BE2C (cell line): ENCODE measurements at regions not wholly inside any gene's neighbourhood (a gene's known extent, or its start where the extent isn't known, plus 50 kb on each side); places are given as distances from the start of the nearest gene placed in this dataset.

Experiments
- DNase-seq: peaks from one replicate; pipeline ENCODE4 v3.0.0-alpha.2; 2020
- H3K27me3 ChIP-seq: fragments of 250-450 bp; sonication (Bioruptor Pico); 2 replicates; pipeline ENCODE4 v1.5.1; 2020; ENCODE audit warnings: mild to moderate bottlenecking
- H3K36me3 ChIP-seq: fragments of 250-450 bp; sonication (Bioruptor Pico); 2 replicates; pipeline ENCODE4 v1.5.1; 2020; ENCODE audit warnings: mild to moderate bottlenecking
- H3K4me1 ChIP-seq: fragments of 250-450 bp; sonication (Bioruptor Pico); 2 replicates; pipeline ENCODE4 v1.5.1; 2020
- H3K4me3 ChIP-seq: 2 replicates; pipeline ENCODE4 v1.5.1; 2011; ENCODE audit warnings: low read depth, low read length
- H3K9me3 ChIP-seq: fragments of 250-450 bp; sonication (Bioruptor Pico); 2 replicates; pipeline ENCODE4 v1.5.1; 2020
- CTCF ChIP-seq: IDR thresholded peaks from 2 replicates; pipeline ENCODE4 v1.5.1; 2012; ENCODE audit warnings: mild to moderate bottlenecking, low read depth, low read length

- DNase-seq = no peak
- no peaks in the 10 kb centered on the region for H3K36me3 ChIP-seq
- TF ChIP-seq CTCF = no peak
- H3K4me3 ChIP-seq = no peak overlapping the region
- H3K9me3 ChIP-seq = no peaks in the 10 kb centered on the region
- no peaks in the 10 kb centered on the region for H3K4me1 ChIP-seq
- peaks cover 17% of the 10 kb centered on the region for H3K27me3 ChIP-seq
Observed at GRCh38 chr19:13619203-13619632, 112.9 kb upstream of the CACNA1A start.

DNA sequence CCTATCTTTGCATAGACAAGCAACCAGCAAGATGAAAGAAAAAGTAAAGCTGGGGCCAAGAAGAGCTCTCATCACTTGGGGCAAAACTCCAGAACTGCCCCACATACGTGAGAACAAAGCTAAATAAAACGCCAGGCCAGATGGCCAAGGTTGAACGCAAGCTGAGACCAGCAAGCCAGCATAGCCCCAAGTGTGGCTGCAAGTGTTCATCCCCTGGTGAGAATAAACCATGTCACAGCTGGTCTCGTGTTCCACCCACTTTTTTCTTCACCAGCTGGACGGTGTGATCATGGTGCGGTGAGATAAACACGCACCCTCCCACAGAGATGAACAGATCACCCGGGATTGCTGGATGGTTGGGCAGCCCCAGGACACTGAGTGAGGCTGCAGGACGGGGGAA is 109.6 kb upstream of the CACNA1A start:
- no peak overlapping the region for H3K4me3 ChIP-seq
- H3K4me1 ChIP-seq = no peaks in the 10 kb centered on the region
- DNase-seq = no peak
- H3K36me3 ChIP-seq = no peaks in the 10 kb centered on the region
- TF ChIP-seq CTCF = no peak
- no peaks in the 10 kb centered on the region for H3K27me3 ChIP-seq
- no peaks in the 10 kb centered on the region for H3K9me3 ChIP-seq

GRCh38 chr19:13613447-13613846 is 107.2 kb upstream of the CACNA1A start:
- TF ChIP-seq CTCF = no peak
- no peak overlapping the region for H3K4me3 ChIP-seq
- DNase-seq = no peak
- H3K36me3 ChIP-seq = no peaks in the 10 kb centered on the region
- H3K4me1 ChIP-seq = no peaks in the 10 kb centered on the region
- no peaks in the 10 kb centered on the region for H3K27me3 ChIP-seq
- H3K9me3 ChIP-seq = no peaks in the 10 kb centered on the region

DNA sequence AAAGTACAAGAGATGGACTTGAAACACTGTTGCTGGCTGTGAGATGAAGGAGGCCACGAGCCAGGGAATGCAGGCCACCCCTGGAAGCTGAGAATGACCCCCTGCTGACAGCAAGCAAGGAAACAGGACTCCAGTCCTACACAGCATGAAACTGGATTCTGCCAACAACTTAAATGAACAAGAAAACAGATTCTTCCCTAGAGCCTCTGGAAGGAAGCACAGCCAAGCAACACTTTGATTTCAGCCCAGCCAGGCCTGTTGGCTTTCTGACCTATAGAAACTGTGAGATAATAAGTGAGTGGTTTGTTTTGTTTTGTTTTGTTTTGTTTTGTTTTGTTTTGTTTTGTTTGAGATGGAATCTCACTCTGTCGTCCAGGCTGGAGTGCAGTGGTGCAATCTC is 105.3 kb upstream of the CACNA1A start:
- no peak for DNase-seq
- no peaks in the 10 kb centered on the region for H3K27me3 ChIP-seq

DNA sequence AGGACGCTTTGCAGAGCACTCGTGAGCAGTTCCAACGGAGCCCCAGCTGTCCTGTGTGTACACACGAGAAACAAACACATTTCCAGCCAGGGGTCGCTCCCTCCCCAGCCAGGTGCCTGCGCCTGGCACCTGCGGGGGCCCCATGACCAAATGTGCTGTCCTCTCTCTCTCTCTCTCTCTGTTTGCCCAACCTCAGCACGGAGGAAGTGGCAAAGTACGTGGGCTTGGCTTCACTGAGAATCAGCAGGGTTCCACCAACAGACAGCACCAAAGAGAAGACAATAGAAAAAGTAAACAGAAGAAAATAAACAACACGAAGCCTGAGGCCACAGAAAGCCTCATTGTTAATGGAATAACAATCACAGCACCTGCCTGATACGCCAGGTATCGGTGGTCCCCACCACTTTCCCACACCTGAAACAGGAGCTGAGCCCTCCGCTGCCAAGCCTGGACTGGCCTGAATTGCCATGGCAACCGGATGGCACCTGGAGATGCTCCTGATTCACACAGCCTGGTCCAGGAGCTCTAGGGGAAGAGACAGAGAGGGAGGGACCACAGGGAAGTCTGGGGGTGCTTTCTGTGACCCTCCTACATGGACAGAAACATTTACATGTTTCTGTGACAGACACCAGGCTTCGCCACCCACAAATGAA is 103.9 kb upstream of the CACNA1A start:
- Histone ChIP-seq H3K4me1 (no peaks in the 10 kb centered on the region), H3K9me3 (no peaks in the 10 kb centered on the region), H3K27me3 (no peaks in the 10 kb centered on the region), H3K4me3 (no peak overlapping the region), H3K36me3 (no peaks in the 10 kb centered on the region)
- TF ChIP-seq CTCF = 0 out of 2 replicates have a peak, but pooled peaks have one; percentile 5
- DNase-seq = no peak

More for the DNA sequence above, 105.3 kb upstream of the CACNA1A start:
- Histone ChIP-seq H3K4me3 (no peak overlapping the region), H3K9me3 (no peaks in the 10 kb centered on the region), H3K4me1 (no peaks in the 10 kb centered on the region), H3K36me3 (no peaks in the 10 kb centered on the region)
- no peak for TF ChIP-seq CTCF

GRCh38 chr19:13606156-13606555 is 99.9 kb upstream of the CACNA1A start:
- H3K27me3 ChIP-seq = no peaks in the 10 kb centered on the region

More at GRCh38 chr19:13606156-13606555, 99.9 kb upstream of the CACNA1A start:
- H3K4me1 ChIP-seq = no peaks in the 10 kb centered on the region
- no peak overlapping the region for H3K4me3 ChIP-seq
- H3K9me3 ChIP-seq = no peaks in the 10 kb centered on the region
- no peaks in the 10 kb centered on the region for H3K36me3 ChIP-seq
- no peak for DNase-seq
- no peak for TF ChIP-seq CTCF
